ENCODE measurements at regions not wholly inside any gene's neighbourhood (a gene's known extent, or its start where the extent isn't known, plus 50 kb on each side); places are given as distances from the start of the nearest gene placed in this dataset.
"Not testable (repeated sequence)": the region's sequence is repeated elsewhere in the genome, so short reads cannot be mapped to it uniquely, and the experiment has no call there.

DNA sequence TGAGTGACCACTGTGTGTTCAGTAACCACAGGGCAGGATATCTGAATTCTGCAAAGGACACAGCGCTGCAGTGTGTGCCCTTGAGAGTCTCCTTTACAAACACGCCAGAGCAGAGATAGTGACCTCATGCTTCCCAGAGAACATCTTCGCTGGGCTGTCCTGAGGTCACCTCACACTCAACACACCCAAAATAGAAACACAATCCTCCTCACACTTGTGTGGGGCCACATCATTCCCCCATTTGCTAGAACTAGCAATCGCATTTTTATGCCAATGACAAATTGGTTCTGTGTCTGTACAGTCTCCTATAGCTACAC is 140.1 kb upstream of the NRIP1 start:
- DNase-seq: no peak

DNA sequence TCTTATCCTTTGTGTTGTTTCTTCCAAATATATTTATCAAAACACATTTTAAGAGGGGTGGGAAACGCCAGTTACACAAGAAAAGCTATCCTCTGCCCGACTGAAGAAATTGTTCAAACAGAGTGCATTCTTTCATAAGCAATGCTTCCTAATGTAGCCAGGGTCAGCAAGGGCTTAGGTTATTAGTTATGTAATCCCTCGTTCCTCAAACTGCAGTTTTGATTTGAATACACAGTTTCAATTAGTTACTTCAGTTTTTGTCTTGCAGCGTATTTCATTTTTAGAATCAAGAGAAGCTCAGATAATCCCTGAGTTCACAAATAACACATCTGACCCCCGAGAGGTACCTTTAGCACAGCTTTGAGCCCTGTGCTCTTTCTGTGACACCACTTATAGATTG is 141.7 kb upstream of the NRIP1 start:
- DNase-seq: no peak

DNA sequence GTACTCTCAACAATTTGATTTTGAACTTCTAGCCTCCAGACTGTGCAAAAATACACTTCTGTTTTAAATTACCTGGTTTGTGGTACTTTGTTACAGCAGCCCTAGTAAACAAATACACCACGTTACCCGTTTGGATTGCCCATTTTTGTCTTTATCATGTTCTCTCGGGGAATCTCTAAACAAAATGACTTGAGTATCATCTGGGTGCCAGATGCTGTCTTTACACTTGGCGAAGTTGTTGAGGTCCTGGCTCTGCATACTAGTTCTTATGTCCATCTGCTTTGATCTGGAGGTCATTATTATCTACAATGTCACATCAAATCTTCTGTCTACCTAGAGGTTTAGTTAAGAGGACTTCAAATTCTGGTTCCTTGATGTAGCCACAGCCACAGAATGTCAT is 142.4 kb upstream of the NRIP1 start:
- DNase-seq: no peak

DNA sequence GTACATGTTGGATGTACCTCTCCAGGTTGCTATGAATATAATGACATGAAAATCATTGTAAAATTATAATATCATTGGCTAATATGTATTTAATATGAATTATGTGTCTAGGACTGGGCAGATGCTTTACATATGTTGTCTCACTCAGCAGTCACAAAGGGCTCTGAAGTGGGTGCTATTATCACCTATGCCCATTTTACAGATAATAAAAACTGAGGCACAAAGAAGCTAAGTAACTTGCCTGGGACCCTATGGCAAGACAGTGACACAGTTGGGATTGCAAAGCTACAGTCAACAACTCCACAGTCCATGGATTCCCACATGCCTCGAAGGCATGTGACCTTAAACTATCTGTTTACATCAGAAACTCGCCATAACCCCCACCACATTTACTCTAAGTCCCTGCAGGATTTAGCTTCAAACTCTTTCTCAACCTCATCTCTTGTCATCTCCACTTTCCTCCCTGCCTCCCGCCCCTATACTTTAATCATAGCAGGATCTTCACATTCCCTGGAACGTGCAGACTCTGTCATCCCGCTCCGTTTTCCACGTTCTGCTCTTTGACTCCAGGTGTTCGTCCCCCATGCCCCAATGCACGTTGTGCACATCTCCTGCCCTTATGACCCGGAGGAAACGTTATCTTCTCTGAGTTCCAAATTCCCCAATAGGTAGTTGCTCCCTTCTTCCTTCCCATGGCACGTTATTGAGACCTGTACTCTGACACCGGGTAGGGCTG is 143.0 kb upstream of the NRIP1 start:
- no peak for DNase-seq

DNA sequence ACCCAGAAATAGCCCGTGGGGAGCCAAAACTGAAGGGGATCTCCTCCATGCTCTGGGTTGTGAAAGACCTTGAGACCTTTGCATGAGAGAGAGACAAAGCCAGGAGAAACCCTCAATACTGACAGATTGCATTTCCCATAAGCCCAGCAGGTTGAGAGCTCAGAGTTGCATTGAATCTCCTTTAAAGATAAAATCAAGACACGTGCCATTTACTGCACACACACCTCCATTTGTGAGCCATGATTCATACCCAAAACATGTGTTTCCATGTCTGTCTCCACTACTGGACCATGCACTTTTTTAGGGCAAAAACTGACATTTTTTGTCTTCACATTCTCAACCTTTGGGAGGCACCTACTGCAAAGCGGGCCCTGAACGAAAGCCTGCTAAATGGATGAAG is 144.0 kb upstream of the NRIP1 start:
- DNase-seq: no peak

DNA sequence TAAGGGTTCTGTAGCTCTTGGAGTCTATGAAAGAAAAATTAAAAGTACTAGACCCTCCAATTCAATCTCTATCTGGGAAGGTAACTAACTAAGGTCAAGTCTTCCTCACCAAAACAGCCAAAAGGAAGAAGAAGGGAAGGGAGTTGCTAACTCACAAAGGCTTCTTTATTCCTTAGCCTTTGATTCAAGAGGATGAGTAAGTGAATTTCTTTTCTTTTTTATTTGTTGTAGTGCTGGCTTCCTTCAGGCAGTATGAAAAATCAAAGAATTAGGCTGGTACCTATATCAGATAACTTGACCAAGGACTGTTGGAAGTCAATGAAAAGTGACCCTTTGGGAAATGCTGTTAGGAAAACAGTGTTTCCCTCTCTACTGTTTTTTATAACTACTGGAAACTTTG is 144.4 kb upstream of the NRIP1 start:
- DNase-seq: no peak

DNA sequence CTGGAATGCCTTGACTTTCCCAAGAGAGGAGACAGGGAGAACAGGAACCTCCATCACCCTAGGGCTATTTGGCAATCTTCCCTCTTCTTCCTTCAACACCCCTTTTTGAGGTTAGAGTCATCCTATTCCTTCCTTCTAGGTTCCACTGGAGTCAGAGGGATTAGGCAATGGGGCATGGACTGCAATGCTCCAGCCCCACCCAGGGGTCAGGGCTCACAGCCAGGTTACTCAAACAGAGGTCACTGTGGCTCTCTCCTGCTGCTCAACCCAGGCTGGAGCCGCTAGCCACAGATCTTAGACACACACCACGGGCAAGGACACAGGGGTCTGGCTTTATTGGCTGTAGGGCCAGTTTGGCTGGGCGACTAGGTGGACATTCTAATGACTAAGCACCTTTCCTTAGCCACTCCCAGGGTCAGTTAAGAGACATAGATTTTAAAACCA is 145.5 kb upstream of the NRIP1 start:
- no peak for DNase-seq

DNA sequence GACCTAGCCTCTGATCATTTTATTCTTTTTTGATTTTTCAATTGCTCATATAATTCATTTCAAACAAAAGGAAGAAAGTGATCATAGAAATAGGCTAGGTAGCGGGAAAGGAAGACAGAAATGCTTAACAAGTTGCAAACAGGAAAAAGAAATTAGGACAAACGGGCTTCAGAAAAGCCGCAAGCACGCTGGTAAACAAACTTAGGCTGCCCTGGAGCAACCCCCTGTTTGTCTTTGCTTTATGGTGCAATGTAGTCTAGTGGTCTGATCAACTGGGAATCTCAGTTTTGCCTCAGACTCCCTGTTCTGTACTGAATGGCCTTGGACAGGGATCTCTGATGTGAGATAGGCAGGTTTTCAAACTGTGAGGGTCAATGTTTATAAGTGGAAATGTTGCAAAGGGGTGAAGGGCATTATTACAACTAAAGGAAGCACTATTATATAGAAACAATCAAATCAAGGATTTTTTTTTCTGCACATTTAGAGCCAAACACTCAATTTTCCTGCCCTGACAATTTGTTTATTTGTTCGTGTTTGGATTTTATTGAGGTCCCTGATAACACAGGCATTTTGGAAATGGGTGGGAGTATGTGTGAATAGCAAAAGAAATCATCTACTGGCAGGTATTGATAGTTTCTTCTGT is 146.8 kb upstream of the NRIP1 start:
- DNase-seq: no peak

DNA sequence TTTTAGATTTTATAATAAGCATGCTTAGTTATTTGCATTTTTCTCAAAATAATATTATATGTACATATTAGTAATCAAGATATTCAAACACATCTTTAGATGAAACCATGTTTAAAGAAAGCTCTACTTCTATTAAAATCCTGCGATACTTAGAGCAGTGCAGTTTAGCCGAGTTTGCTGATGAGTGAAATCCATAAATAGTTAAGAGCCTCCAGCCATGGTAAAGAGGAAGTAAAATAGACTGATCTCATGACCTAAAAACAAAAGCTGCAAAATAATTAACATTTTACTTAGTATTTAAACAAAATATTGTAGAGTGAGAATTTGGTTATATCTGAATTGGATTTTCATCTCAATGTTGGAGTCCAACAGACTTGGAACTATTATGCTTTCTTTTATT is 147.4 kb upstream of the NRIP1 start:
- DNase-seq: no peak

DNA sequence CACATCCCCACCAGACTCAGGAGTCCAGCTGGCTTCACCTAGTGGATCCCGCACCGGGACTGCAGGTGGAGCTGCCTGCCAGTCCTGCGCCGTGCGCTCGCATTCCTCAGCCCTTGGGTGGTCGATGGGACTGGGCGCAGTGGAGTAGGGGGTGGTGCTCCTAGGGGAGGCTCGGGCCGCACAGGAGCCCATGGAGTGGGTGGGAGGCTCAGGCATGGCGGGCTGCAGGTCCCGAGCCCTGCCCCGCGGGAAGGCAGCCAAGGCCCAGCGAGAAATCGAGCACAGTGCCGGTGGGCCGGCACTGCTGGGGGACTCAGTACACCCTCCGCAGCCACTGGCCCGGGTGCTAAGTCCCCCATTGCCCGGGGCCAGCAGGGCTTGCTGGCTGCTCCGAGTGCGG is 153.7 kb upstream of the NRIP1 start:
- DNase-seq: not testable (repeated sequence)

DNA sequence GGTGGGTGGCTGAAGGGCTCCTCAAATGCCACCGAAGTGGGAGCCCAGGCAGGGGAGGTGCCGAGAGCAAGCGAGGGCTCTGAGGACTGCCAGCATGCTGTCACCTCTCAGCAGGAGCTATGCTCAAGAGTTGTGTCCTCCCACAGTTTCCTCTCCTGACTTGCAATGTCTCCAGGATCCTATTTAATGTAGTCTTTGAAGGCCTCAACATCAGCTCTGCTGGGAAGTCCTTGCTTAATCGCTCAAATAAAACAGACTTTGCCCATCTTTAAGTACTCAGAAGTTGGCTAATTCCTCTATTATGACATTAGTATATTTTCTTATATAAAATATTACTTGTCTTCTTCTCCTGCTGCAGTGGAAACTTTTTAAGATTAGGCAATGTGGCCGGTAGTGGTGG is 154.2 kb upstream of the NRIP1 start:
- DNase-seq: no peak

DNA sequence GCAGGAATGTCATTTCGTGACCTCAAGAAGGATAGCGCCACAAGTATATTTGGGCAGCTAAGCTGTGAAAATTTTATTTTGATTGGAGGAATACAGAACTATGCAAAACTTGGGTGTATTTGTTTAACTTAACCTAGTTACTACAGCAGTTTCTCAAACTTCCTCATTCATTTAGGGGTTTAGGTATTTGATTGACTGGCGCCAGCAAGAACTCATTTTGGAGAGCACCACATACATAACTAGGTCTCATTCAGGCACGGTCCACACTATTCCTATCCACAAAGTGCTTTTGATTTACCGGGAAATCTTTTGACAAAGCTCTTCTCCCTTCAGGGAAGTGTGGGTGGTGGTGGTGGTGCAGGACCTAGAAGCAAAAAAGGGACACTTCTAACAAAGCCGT is 155.1 kb upstream of the NRIP1 start:
- no peak for DNase-seq

DNA sequence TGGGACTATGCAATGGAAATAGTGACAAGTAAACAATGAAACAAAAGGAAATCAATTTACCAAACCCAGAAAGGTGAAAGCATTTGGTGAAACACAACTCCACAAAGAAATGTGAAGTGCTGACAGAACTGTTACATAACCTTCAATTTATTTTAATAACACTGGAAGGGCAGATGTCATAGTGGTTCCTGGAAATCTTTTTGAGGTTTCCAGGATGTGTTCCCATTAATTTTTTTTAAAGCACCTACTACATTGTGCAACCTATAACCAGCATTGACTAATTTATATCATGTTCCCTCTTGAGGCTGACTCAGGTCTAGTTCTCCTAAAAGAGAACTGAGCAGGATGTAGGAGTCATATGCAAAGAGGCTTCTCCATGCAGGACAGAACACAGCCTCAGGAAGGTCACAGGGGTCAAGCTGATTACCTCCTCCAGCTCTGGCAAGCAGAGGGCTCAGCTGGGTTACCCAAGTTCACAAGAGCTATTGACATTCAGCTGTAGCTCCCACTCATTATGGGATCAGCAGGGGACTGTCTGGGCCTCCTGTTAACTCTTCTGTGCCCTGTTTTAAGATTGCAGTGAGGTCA is 157.1 kb upstream of the NRIP1 start:
- DNase-seq: no peak

DNA sequence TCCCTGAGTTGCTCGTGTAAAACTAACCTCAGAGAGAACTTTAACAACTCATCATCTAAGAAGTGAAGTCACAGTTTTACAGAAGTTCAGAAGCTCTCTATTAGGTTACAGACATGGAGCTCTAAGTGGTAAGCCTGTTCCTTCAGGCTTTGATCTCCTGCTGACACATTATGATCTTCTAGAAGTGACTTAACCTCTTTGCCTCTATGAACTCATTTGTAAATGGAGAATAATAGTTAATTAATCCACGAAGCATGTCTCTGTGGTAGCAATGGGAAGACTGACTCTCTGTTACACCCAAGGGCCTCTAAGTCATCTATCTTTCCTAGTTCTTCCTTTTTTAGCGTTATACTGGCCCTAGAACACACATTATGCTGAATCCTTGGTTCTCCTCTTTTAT is 157.9 kb upstream of the NRIP1 start:
- DNase-seq: no peak

DNA sequence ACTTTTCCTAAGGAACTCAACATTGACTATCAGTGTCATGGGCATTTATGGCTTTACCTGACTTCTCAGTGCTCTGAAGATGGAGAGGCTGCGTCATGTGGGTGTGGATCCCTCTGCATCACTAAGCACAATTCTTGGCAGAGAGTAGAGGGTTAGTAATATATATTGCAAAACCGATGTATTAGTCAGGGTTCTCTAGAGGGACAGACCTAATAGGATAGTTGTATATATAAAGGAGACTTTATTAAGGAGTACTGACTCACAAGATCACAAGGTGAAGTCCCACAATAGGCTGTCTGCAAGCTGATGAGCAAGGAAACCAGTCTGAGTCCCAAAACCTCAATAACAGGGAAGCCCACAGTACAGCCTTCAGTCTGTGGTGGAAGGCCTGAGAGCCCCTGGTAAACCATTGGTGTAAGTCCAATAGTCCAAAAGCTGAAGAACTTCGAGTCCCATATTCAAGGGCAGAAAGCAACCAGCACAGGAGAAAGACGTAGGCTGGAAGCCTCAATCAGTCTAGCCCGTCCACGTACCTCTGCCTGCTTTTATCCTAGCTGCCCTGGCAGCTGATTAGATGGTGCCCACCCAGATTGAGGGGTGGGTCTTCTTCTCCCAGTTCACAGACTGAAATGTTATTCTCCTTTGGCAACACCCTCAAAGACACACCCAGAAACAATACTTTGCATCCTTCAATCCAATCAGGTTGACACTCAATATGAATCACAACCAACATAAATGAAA is 159.7 kb upstream of the NRIP1 start:
- no peak for DNase-seq

DNA sequence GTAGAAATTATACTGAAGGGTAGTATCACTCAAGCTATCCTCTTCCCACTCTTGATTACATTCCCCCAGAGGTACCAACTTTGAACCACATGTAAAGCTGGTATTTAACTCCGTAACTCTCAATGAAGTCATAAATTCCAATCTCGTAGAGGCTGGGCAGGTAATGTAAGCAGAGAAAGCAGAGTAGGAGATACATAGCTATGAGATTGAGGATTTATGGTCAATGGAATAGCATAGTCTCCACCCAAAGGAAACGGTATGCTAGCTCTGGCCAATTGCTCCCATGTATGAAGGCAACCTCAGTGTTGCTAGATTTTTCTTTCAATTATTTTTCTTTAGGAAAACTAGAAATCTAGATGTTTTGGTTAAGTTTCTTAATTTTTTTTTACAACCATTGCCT is 163.1 kb upstream of the NRIP1 start:
- DNase-seq: no peak

DNA sequence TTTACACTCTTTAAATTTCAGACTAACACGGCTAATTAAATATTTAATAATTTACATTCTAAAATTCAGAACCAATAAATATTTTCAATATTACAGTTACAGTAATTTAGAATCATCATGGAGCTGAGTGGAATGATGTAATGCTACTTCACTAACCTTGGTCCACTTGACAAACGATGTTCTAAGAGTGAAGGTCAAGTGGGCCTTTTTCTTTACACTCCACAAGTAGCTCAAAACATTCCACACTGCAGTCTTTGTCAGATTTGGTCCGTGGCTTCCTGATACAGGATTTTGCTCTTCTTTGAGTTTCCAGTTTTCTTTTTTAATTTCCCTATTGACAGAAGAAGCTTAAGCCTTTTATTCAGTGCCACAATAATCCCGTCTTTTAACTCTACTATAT is 164.6 kb upstream of the NRIP1 start:
- DNase-seq: no peak

DNA sequence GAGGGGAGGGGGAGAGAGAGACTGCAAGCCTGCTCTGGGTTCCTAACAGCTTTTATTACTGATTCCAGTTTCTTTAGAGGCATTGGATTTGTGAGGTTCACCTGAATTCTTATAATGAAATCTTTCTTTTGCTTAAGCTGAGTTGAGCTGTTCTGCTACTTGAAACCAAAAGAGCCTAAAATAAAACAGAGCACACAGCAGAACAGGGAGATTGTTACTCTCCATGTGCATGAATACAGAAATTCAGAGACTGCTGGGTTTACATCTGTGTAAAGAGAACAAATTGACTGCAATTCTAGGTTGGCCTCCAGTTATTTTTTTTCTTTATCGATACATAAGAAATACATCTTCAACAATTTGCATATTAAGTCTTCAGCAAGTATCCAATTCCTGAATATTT is 168.8 kb upstream of the NRIP1 start:
- no peak for DNase-seq

DNA sequence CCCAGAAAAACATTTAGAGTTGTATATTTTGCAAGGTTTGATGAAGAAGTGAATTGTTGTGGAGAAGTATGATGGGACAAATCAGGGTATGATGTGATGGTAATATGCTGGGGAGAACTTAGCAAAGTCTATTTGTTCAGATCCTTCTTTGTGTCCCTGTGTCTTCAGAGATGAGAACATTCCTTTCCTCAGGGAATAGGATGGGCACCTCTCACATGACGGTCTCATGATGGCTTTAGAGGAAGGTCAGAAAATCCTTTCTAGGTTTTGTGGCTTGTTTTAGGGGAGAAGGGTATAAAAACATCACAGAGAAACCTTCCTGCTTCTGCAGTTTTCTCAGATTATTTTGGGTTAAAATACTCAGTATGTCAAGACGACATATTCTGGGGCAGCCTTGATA is 171.3 kb upstream of the NRIP1 start:
- DNase-seq: no peak

DNA sequence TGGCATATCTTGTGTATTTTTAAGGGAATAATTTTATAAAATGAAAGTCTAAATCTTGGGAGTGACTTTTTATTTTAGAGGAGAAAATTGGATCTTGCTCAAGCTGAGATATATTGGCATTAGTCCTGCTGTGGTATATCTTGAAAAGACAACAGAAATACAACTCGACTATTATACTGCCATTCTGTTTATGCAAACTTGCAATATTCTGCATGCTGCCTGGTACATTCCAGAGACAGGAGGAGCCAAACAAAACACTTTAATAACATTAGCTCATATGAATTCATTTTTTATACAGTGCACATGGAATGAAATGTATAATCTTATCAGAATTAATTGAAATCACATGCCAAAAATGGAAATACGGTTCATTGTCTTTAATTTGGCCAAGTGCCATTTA is 176.0 kb upstream of the NRIP1 start:
- no peak for DNase-seq

DNA sequence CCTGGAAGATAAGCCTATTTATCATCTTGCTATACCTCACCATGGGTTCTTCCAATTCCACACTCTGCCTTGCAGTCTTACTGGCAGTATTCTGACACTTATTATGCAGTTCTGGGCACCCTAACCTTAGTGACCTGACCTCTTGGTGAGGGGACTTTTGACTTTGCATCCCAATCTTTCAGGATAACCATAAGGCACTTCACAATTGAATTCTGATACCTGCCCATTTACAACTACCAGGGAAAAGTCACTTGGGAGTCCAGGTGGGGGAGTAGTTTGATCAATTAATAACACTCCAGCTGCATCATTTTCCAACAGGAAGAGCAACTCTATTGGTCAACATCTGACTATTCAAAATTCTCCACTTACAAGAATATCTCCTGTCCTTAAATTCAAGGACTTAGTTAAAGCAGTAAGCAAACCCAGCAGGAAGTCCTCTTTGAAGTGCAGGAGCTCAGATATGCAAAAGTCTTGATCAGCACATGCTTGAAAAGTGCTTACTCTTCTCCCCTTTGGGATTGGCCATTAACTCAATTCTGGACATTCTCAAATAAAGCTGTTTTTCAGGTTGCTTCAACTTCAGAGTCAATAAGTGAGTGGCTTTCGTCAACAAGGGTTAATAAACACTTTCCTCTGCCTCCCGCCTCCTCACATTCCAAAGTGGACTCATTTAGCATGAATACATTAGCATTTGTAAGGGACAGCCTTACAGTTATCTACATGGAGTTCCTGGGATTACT is 177.4 kb upstream of the NRIP1 start:
- no peak for DNase-seq

DNA sequence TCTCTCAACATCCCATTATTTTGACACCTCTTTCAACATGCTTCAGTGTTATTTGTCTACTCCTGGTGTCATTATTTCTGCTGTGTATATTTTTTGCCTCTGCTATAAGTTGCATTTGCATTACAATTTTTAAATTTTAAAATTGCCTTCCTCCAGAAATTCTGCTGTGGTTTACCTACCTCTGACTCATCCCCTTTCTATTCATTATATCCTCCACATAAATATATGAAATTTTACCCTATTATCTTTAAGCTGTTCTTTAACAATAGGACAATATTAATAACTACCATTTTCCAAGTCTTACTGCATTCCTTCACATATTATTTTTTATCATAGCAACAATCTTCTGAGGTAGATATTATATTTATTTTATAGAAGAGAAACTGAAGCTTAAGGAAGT is 178.1 kb upstream of the NRIP1 start:
- DNase-seq: no peak

DNA sequence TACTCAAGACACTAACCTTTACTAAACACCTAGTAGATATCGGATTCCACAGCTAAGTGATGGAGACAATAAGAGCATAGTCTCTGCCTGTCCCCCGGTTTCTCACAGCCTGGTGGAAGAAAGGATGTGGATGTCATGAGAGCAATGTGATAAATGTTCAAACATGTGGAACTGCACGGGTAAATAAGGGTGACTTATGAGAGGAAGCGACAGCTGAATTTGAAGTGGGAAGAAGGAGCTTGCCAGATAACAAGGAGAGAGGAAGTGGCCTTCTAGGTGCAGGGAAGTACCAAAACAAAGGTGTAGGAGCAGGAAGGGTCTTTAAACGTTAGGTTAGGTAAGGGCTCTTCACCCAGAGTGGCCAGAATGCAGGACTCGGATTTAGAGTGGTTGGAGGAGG is 178.6 kb upstream of the NRIP1 start:
- DNase-seq: no peak

Measured in activated T-cell treated with anti-CD3 and anti-CD28 coated beads, Interleukin-2, amount 50 U/mL, for 48 hours (primary cell).